ENCODE measurements at regions not wholly inside any gene's neighbourhood (a gene's known extent, or its start where the extent isn't known, plus 50 kb on each side); places are given as distances from the start of the nearest gene placed in this dataset.

DNA sequence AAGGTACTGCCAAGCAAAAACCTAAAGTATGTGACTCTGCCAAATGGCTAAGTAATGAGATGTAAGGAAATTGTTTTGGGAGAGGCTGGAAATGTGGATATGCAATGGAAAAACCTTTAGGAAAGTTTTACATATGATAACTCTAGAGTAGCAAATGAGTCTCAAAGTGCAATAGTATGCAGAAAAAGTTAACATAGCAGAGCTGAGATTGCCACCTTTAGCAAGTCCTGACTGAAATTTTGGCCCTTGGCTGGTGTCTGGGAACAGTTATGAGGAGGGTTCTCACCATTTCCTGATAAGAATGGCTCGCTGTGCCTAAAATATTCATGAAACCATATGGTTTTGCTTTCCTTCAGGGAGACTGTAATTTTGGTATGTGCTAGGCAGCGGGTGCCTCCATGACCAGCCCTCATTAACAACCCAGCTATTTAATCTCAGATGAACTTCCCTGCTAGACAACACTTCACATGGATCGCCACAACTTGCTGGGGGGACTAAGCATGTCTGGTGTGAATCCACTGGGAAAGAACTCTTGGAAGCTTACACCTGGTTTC, 72.3 kb upstream of the ERBB4 start:
- TF ChIP-seq RELA (CRISPR knock-in tag; IDR thresholded peaks at IDR 0.05; ENCODE audit: borderline replicate concordance) (no peak), NFYB (CRISPR knock-in tag; conservative IDR thresholded peaks at IDR 0.05; ENCODE audit: low read depth) (no peak)
- TF ChIP-seq, protein P1, sequence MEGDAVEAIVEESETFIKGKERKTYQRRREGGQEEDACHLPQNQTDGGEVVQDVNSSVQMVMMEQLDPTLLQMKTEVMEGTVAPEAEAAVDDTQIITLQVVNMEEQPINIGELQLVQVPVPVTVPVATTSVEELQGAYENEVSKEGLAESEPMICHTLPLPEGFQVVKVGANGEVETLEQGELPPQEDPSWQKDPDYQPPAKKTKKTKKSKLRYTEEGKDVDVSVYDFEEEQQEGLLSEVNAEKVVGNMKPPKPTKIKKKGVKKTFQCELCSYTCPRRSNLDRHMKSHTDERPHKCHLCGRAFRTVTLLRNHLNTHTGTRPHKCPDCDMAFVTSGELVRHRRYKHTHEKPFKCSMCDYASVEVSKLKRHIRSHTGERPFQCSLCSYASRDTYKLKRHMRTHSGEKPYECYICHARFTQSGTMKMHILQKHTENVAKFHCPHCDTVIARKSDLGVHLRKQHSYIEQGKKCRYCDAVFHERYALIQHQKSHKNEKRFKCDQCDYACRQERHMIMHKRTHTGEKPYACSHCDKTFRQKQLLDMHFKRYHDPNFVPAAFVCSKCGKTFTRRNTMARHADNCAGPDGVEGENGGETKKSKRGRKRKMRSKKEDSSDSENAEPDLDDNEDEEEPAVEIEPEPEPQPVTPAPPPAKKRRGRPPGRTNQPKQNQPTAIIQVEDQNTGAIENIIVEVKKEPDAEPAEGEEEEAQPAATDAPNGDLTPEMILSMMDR (IDR thresholded peaks at IDR 0.05) = no peak
